Adrenal gland (tissue), 9 donors: ENCODE measurements at regions not wholly inside any gene's neighbourhood (a gene's known extent, or its start where the extent isn't known, plus 50 kb on each side); places are given as distances from the start of the nearest gene placed in this dataset.
A peak's percentile ranks its signal among the peaks of the same experiment; 100 is the strongest.
"Not testable (repeated sequence)": the region's sequence is repeated elsewhere in the genome, so short reads cannot be mapped to it uniquely, and the experiment has no call there.

Experiments
- DNase-seq, 7 donors: peaks; one replicate each; pipeline ENCODE4 v3.0.0-alpha.2; 2019 to 2020
- H3K27ac ChIP-seq, 5 donors: fragments of 200-600 bp; sonication (generic) in 4 of 5; 1 replicate in 3 of 5; 2 replicates in 2 of 5; pipeline versions ENCODE4 v1.5.1 to v1.8.0; 2016 to 2020; ENCODE audit warnings: mild to moderate bottlenecking in 1 of 5
- H3K27me3 ChIP-seq: fragments of 200-600 bp; 2 replicates; pipeline ENCODE4 v1.8.0; 2021
- H3K36me3 ChIP-seq, 2 donors: fragments of 200-600 bp; replicated peaks in 1 of 2; 1 replicate in 1 of 2; 2 replicates in 1 of 2; pipeline versions ENCODE4 v1.5.1 to v1.8.0; 2018 to 2022
- H3K4me1 ChIP-seq, 2 donors: fragments of 200-600 bp; replicated peaks in 1 of 2; 1 replicate in 1 of 2; 2 replicates in 1 of 2; pipeline versions ENCODE4 v1.5.1 to v1.8.0; 2018 to 2021
- H3K4me3 ChIP-seq, 4 donors: fragments of 200-600 bp; sonication (generic) in 3 of 4; one replicate each; pipeline ENCODE4 v1.5.1; 2016 to 2018
- H3K9me3 ChIP-seq, 3 donors: fragments of 200-600 bp; sonication (generic) in 1 of 3; replicated peaks in 1 of 3; 1 replicate in 2 of 3; 2 replicates in 1 of 3; pipeline versions ENCODE4 v1.5.1 to v1.8.0; 2016 to 2021
- POLR2A ChIP-seq, 2 donors: fragments of 450-650 bp; IDR thresholded peaks; one replicate each; pipeline ENCODE4 v1.6.1; 2017; ENCODE audit warnings: antibody characterized with exemption in 2 of 2, mild to moderate bottlenecking in 2 of 2, moderate library complexity in 1 of 2
- WGBS, 4 donors: extraction: QIAGEN DNeasy Blood & Tissue Kit in 2 of 4; methylation state at CpG; one replicate each; pipeline versions ENCODE4 v1.1.5 to v1.1.7; 2013 to 2017; 5-methylcytosine and 5-hydroxymethylcytosine counted together
- intact Hi-C, 2 donors: fragments of 100-400 bp; cut with DNase I; formaldehyde crosslinking; loops; one replicate each; pipeline versions ENCODE4 v1.14.1 to v1.15.0; 2022 to 2023
- TF ChIP-seq, protein P1 (sequence below), 6 experiments: fragments of 450-650 bp in 4 of 6; fragments of 200-600 bp in 2 of 6; sonication (generic) in 1 of 6; IDR thresholded peaks; 1 replicate in 5 of 6; 2 replicates in 1 of 6; pipeline versions ENCODE4 v1.5.1 to v1.8.0; 2016 to 2021; ENCODE audit warnings: antibody characterized with exemption in 6 of 6, mild to moderate bottlenecking in 2 of 6, moderate library complexity in 1 of 6
- donor health status: healthy with polysubstance abuse.
- donor health status: Bipolar disorder and iron deficiency.
- donor health status: DM: yes; HTN: yes; CAD: no.
- donor health status: DM: no; HTN: no; CAD: no.
- donor health status: DM: no; HTN: no; CAD: no.

DNA sequence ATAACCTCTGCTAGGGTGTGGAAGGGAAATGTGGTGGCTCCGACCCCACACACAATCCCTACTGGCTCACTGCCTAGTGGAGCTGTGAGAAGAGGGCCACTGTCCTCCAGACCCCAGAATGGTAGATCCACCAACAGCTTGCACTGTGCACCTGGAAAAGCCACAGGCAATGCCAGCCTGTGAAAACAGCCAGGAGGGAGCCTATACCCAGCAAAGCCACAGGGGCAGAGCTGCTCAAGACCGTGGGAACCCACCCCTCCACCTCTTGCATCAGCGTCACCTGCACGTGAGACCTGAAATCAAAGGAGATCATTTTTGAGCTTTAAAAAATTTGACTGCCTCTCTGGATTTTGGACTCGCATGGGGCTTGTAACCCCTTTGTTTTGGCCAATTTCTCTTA lies 249.0 kb upstream of the CDH2 start:
- H3K27me3 ChIP-seq: no peaks in the 10 kb centered on the region
- H3K9me3 ChIP-seq: no peaks in the 10 kb centered on the region
- H3K4me1 ChIP-seq: no peaks in the 10 kb centered on the region
- H3K4me3 ChIP-seq: no peak overlapping the region
- WGBS, 4 donors: 72 to 90% (median 85%) methylated on average over 5 of the region's 5 CpGs
- intact Hi-C loops: no loop called here
- TF ChIP-seq POLR2A (IDR thresholded peaks at IDR 0.05): no peak
- TF ChIP-seq, protein P1, sequence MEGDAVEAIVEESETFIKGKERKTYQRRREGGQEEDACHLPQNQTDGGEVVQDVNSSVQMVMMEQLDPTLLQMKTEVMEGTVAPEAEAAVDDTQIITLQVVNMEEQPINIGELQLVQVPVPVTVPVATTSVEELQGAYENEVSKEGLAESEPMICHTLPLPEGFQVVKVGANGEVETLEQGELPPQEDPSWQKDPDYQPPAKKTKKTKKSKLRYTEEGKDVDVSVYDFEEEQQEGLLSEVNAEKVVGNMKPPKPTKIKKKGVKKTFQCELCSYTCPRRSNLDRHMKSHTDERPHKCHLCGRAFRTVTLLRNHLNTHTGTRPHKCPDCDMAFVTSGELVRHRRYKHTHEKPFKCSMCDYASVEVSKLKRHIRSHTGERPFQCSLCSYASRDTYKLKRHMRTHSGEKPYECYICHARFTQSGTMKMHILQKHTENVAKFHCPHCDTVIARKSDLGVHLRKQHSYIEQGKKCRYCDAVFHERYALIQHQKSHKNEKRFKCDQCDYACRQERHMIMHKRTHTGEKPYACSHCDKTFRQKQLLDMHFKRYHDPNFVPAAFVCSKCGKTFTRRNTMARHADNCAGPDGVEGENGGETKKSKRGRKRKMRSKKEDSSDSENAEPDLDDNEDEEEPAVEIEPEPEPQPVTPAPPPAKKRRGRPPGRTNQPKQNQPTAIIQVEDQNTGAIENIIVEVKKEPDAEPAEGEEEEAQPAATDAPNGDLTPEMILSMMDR (IDR thresholded peaks at IDR 0.05): no peak
- no peaks in the 10 kb centered on the region for H3K36me3 ChIP-seq
- no peak overlapping the region for H3K27ac ChIP-seq
- DNase-seq: no peak

DNA sequence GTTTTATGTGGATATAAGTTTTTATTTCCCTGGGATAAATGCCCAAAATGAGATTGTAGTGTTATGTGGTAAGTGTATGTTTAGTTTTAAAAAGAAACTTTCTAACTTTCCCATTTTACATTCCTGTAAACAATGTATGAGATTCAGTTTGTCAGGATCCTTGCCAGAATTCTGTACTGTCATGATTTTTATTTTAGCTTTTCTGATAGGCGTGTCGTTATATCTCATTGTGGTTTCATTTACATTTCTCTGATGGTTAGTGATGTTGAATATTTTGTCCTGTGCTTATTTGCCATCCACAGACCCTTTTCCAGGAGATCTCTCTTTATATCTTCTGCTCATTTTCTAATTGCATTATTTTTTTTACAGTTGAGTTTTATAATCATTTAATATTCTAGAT lies 245.6 kb upstream of the CDH2 start:
- Histone ChIP-seq H3K4me1 (no peaks in the 10 kb centered on the region), H3K27ac (no peak overlapping the region), H3K4me3 (no peak overlapping the region), H3K9me3 (no peaks in the 10 kb centered on the region), H3K27me3 (no peaks in the 10 kb centered on the region), H3K36me3 (no peaks in the 10 kb centered on the region)
- TF ChIP-seq, protein P1 (IDR thresholded peaks at IDR 0.05): no peak
- intact Hi-C loops: no loop called here
- no peak for DNase-seq
- WGBS, 4 donors: 88 to 92% (median 90%) methylated on average over 2 of the region's 2 CpGs

DNA sequence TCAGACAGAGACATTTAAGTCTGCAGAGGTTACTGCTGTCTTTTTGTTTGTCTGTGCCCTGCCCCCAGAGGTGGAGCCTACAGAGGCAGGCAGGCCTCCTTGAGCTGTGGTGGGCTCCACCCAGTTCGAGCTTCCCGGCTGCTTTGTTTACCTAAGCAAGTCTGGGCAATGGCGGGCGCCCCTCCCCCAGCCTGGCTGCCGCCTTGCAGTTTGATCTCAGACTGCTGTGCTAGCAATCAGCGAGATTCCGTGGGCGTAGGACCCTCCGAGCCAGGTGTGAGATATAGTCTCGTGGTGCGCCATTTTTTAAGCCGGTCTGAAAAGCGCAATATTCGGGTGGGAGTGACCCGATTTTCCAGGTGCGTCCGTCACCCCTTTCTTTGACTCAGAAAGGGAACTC lies 245.0 kb upstream of the CDH2 start:
- intact Hi-C loops, H3K27me3 ChIP-seq, H3K4me3 ChIP-seq, DNase-seq, H3K9me3 ChIP-seq, H3K4me1 ChIP-seq, H3K36me3 ChIP-seq, H3K27ac ChIP-seq: not testable (repeated sequence)
- WGBS, 4 donors: 60 to 84% methylated on average over 2 to 14 of the region's 17 CpGs; no CpG with 5 or more reads in 2 of the 4 donors

DNA sequence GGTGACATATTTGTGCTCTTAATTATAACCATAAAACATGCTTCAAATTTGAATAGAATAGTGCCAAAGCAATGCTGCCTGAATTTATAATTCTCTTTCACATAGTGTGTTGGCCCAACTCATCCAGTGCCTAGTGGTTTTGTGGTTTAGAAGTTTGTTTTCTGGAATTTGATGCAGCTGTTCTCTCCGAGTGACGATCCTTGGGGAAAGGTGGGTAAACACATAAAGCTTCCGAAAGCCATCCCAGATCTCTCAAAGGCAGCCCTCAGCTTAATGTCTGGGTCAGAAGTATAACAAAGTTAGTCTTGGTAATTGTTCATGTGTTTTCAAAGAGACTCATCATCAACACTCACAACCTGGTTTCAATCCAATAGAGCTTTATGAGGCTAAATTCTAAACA lies 235.6 kb upstream of the CDH2 start:
- Histone ChIP-seq H3K9me3 (no peaks in the 10 kb centered on the region), H3K4me1 (no peaks in the 10 kb centered on the region), H3K27ac (no peak overlapping the region), H3K27me3 (no peaks in the 10 kb centered on the region), H3K36me3 (no peaks in the 10 kb centered on the region), H3K4me3 (no peak overlapping the region)
- intact Hi-C loops: no loop called here
- TF ChIP-seq POLR2A (IDR thresholded peaks at IDR 0.05): no peak
- TF ChIP-seq, protein P1 (IDR thresholded peaks at IDR 0.05): no peak
- no peak for DNase-seq
- 73 to 88% (median 79%) methylated on average over 3 of the region's 3 CpGs for WGBS, 4 donors

DNA sequence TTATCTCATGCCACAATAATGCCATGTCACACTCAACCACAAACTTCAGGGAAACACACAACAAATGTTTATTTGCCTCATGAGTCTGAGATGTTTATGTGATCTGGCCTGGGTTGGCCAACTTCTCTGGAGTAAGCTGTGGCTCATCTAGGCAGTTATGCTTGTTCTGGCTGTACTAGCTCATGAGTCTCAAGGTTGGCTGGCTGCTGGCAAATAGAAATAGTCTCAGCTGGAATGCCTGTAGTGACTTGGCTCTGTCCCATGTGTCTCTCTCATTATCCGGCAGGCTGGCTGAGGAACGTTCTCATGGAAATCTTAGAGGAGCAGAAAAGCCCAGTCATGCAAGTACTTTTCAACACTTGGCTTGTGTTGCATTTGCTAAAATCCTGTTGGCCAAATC lies 234.9 kb upstream of the CDH2 start:
- 56 to 71% (median 62%) methylated on average over 2 of the region's 2 CpGs for WGBS, 4 donors
- intact Hi-C loops: no loop called here
- H3K27ac ChIP-seq: no peak overlapping the region
- no peaks in the 10 kb centered on the region for H3K9me3 ChIP-seq
- H3K4me1 ChIP-seq: no peaks in the 10 kb centered on the region
- no peak for TF ChIP-seq POLR2A (IDR thresholded peaks at IDR 0.05)
- TF ChIP-seq, protein P1 (IDR thresholded peaks at IDR 0.05): no peak
- H3K36me3 ChIP-seq: no peaks in the 10 kb centered on the region
- peak in 1 of 7 donors; percentile 13 for DNase-seq
- no peaks in the 10 kb centered on the region for H3K27me3 ChIP-seq
- no peak overlapping the region for H3K4me3 ChIP-seq
